OCI-LY3 (cell line): ENCODE measurements at regions not wholly inside any gene's neighbourhood (a gene's known extent, or its start where the extent isn't known, plus 50 kb on each side); places are given as distances from the start of the nearest gene placed in this dataset.

Experiments used
- H2AFZ ChIP-seq: fragments of 200-600, 300-600 bp; shearing (Covaris generic); 2 replicates; pipeline ENCODE4 v1.6.0; 2014; ENCODE audit warnings: antibody characterized with exemption, low read depth, low read length
- H3K27ac ChIP-seq: fragments of 200-600, 300-600 bp; sonication (generic); 2 replicates; pipeline ENCODE4 v1.5.1; 2014; ENCODE audit warnings: mild to moderate bottlenecking, low read length, moderate library complexity, mixed read lengths
- H3K27me3 ChIP-seq: fragments of 200-600, 300-600 bp; sonication (generic); 2 replicates; pipeline ENCODE4 v1.6.1; 2014; ENCODE audit warnings: low read depth, low read length, mixed read lengths
- H3K36me3 ChIP-seq: fragments of 200-600, 300-600 bp; sonication (generic); replicated peaks from 2 replicates; pipeline ENCODE3; 2014; ENCODE audit warnings: low read depth, low read length, mixed read lengths
- H3K4me1 ChIP-seq: fragments of 300-600, 200-600 bp; sonication (generic); 2 replicates; pipeline ENCODE4 v1.6.1; 2014; ENCODE audit warnings: low read length, mixed read lengths
- H3K4me2 ChIP-seq: fragments of 200-600, 300-600 bp; sonication (generic); 2 replicates; pipeline ENCODE4 v1.6.1; 2014; ENCODE audit warnings: low read length, mixed read lengths
- H3K4me3 ChIP-seq: fragments of 300-600, 200-600 bp; sonication (generic); 2 replicates; pipeline ENCODE4 v1.5.1; 2014; ENCODE audit warnings: antibody characterized with exemption, mild to moderate bottlenecking, low read length, moderate library complexity
- H3K79me2 ChIP-seq: fragments of 300-600, 200-600 bp; shearing (Covaris generic); 2 replicates; pipeline ENCODE4 v1.6.1; 2014; ENCODE audit warnings: mild to moderate bottlenecking, low read length, mixed read lengths
- H3K9ac ChIP-seq: fragments of 300-600, 200-600 bp; shearing (Covaris generic); 2 replicates; pipeline ENCODE4 v1.6.0; 2014; ENCODE audit warnings: mild to moderate bottlenecking, low read length, moderate library complexity
- H3K9me3 ChIP-seq: fragments of 200-600, 300-600 bp; shearing (Covaris generic); 2 replicates; pipeline ENCODE4 v1.6.1; 2014; ENCODE audit warnings: low read length, mixed read lengths; ENCODE audit not compliant: insufficient read depth
- H4K20me1 ChIP-seq: fragments of 200-600, 300-600 bp; sonication (generic); 2 replicates; pipeline ENCODE4 v1.6.1; 2016; ENCODE audit warnings: low read length, mixed read lengths; ENCODE audit not compliant: insufficient read depth
- CTCF ChIP-seq: fragments of 200-600, 300-600 bp; sonication (generic); IDR thresholded peaks from 2 replicates; pipeline ENCODE4 v1.5.1; 2014; ENCODE audit warnings: antibody characterized with exemption, low read length, low read depth
- EZH2phosphoT487 ChIP-seq: fragments of 200-600 bp; shearing (Covaris generic); IDR thresholded peaks from 2 replicates; pipeline ENCODE4 v1.6.1; 2018; ENCODE audit warnings: antibody characterized with exemption, mixed run types, low read depth

GRCh38 chr14:104403421-104404220 lies 175.9 kb upstream of the C14orf180 start:
- no peak overlapping the region for H3K9ac ChIP-seq
- H3K4me1 ChIP-seq: no peaks in the 10 kb centered on the region
- TF ChIP-seq EZH2phosphoT487: no peak
- TF ChIP-seq CTCF: no peak
- H3K4me3 ChIP-seq: no peak overlapping the region
- no peaks in the 10 kb centered on the region for H3K9me3 ChIP-seq
- H3K79me2 ChIP-seq: no peaks in the 10 kb centered on the region
- H3K27ac ChIP-seq: no peak overlapping the region
- H2AFZ ChIP-seq: no peak overlapping the region
- H3K4me2 ChIP-seq: no peak overlapping the region
- H3K27me3 ChIP-seq: peaks cover 18% of the 10 kb centered on the region
- no peaks in the 10 kb centered on the region for H3K36me3 ChIP-seq
- H4K20me1 ChIP-seq: no peaks in the 10 kb centered on the region

- H3K4me1 ChIP-seq: no peaks in the 10 kb centered on the region
- H3K9ac ChIP-seq: no peak overlapping the region
- H3K9me3 ChIP-seq: peaks cover 5% of the 10 kb centered on the region
- peaks cover 18% of the 10 kb centered on the region for H3K27me3 ChIP-seq
- no peaks in the 10 kb centered on the region for H4K20me1 ChIP-seq
- no peak overlapping the region for H3K4me3 ChIP-seq
- H3K79me2 ChIP-seq: no peaks in the 10 kb centered on the region
- H3K4me2 ChIP-seq: no peak overlapping the region
- no peak overlapping the region for H2AFZ ChIP-seq
- TF ChIP-seq EZH2phosphoT487 (no peak), CTCF (no peak)
- H3K27ac ChIP-seq: no peak overlapping the region
- no peaks in the 10 kb centered on the region for H3K36me3 ChIP-seq
Observed at GRCh38 chr14:104404922-104405321, 174.6 kb upstream of the C14orf180 start.

- Histone ChIP-seq H3K4me1 (no peaks in the 10 kb centered on the region), H2AFZ (no peak overlapping the region), H3K36me3 (no peaks in the 10 kb centered on the region), H3K27me3 (peaks cover 18% of the 10 kb centered on the region), H3K9ac (no peak overlapping the region), H3K4me2 (no peak overlapping the region), H3K9me3 (peaks cover 5% of the 10 kb centered on the region), H3K27ac (no peak overlapping the region), H4K20me1 (no peaks in the 10 kb centered on the region), H3K4me3 (no peak overlapping the region), H3K79me2 (no peaks in the 10 kb centered on the region)
- TF ChIP-seq CTCF: no peak
Observed at GRCh38 chr14:104405360-104406226, 174.0 kb upstream of the C14orf180 start.

- Histone ChIP-seq H2AFZ (no peak overlapping the region), H3K4me2 (no peak overlapping the region), H3K27ac (no peak overlapping the region), H4K20me1 (no peaks in the 10 kb centered on the region), H3K79me2 (no peaks in the 10 kb centered on the region), H3K27me3 (peaks cover 18% of the 10 kb centered on the region), H3K9ac (no peak overlapping the region), H3K4me3 (no peak overlapping the region), H3K36me3 (no peaks in the 10 kb centered on the region), H3K9me3 (peaks cover 5% of the 10 kb centered on the region), H3K4me1 (no peaks in the 10 kb centered on the region)
- TF ChIP-seq CTCF: no peak
- no peak for TF ChIP-seq EZH2phosphoT487
Observed at GRCh38 chr14:104406831-104407230, 172.7 kb upstream of the C14orf180 start.
